ENCODE measurements at regions not wholly inside any gene's neighbourhood (a gene's known extent, or its start where the extent isn't known, plus 50 kb on each side); places are given as distances from the start of the nearest gene placed in this dataset.

DNA sequence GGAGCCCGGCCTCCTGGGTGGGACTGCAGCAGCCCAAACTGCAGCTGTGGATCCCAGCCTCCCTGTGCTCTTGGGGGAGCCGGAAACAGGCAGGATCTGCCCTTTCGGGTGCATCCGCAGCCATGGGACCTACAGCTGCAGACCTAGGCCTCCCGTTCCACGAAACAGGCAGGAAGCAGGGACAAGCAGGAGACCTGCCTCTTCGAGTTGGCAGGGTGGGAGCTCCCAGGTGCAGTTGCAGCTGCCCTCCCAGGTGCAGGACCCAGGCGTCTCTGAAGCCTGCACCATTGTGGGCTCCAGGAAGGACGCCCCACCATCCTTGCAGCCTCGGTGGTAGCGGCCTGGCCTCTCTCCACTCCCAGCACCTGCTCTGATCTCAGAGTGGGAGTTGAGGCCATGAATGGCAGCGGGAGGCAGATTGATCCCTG, 189.0 kb upstream of the KLHL1 start:
- Histone ChIP-seq H2BK5ac (ENCODE audit: insufficient read length, low read length) (no peak overlapping the region), H4K20me1 (ENCODE audit: control insufficient read depth, insufficient read depth, insufficient read length) (no peaks in the 10 kb centered on the region), H3K4me1 (ENCODE audit: insufficient read depth, low read length) (no peaks in the 10 kb centered on the region), H3K56ac (ENCODE audit: insufficient read length, low read depth, low read length) (no peak overlapping the region), H3K27me3 (ENCODE audit: insufficient read depth, low read length) (no peaks in the 10 kb centered on the region), H2AFZ (ENCODE audit: low read length) (no peak overlapping the region), H2BK12ac (ENCODE audit: insufficient read length, low read depth, low read length) (no peak overlapping the region), H3K18ac (ENCODE audit: insufficient read length, low read depth, low read length) (no peak overlapping the region), H3K9ac (ENCODE audit: extremely low read depth, insufficient read length, low read length) (no peak overlapping the region), H3K23me2 (ENCODE audit: insufficient read length, low read depth, low read length, poor library complexity, severe bottlenecking) (no peaks in the 10 kb centered on the region), H4K91ac (ENCODE audit: insufficient read length, low read depth, low read length) (no peak overlapping the region), H2AK5ac (ENCODE audit: insufficient read length, low read length) (no peak overlapping the region), H2BK120ac (ENCODE audit: low read depth, low read length, poor library complexity, severe bottlenecking) (no peak overlapping the region), H3K14ac (ENCODE audit: insufficient read depth, low read length) (no peak overlapping the region), H3K79me2 (ENCODE audit: insufficient read depth, low read length) (no peaks in the 10 kb centered on the region), H2BK15ac (ENCODE audit: low read depth, low read length) (no peak overlapping the region), H4K5ac (ENCODE audit: insufficient read length, low read depth, low read length) (no peak overlapping the region), H3K27ac (ENCODE audit: insufficient read length, low read depth, low read length) (no peak overlapping the region), H2BK20ac (ENCODE audit: low read depth, low read length, poor library complexity, severe bottlenecking) (no peak overlapping the region), H3K4me2 (ENCODE audit: insufficient read depth, insufficient read length, low read length) (no peak overlapping the region), H3K9me3 (ENCODE audit: control insufficient read depth, low read depth, low read length) (no peaks in the 10 kb centered on the region), H3K79me1 (ENCODE audit: insufficient read depth, low read depth, low read length, poor library complexity, severe bottlenecking) (no peaks in the 10 kb centered on the region), H3T11ph (ENCODE audit: low read length) (no peak overlapping the region), H4K8ac (replicated peaks; ENCODE audit: insufficient read length, low read depth, low read length) (no peak overlapping the region), H3K4ac (ENCODE audit: low read depth, low read length) (no peak overlapping the region), H3K23ac (ENCODE audit: insufficient read length, low read depth, low read length) (no peak overlapping the region)
- no peak for DNase-seq
- WGBS (ENCODE audit: extremely low coverage, insufficient read length, low lambda C conversion rate) = no CpG with 5 or more reads among the region's 12 CpGs
- peaks cover 17 to 25% of the 10 kb centered on the region in 2 experiments; a peak in 4 of 5 replicates for H3K9me3 Mint-ChIP-seq
- H3K27me3 Mint-ChIP-seq (ENCODE audit: low read depth) = no peaks in the 10 kb centered on the region
- H3K4me3 Mint-ChIP-seq = no peak overlapping the region
- H3K36me3 Mint-ChIP-seq (ENCODE audit: insufficient read depth in 1 of 3, low read depth in 3 of 3) = peaks cover 3 to 23% (median 10%) of the 10 kb centered on the region in 3 experiments
- no peak overlapping the region for H3K27ac Mint-ChIP-seq
- peaks cover 0 to 3% of the 10 kb centered on the region in 2 experiments; a peak in 2 of 4 replicates for H3K4me1 Mint-ChIP-seq
- TF ChIP-seq CTCF (conservative IDR thresholded peaks at IDR 0.05) = no peak
